Nucleus accumbens (tissue), 56 donors: ENCODE measurements at regions not wholly inside any gene's neighbourhood (a gene's known extent, or its start where the extent isn't known, plus 50 kb on each side); places are given as distances from the start of the nearest gene placed in this dataset.

ENCODE experiments used
- DNase-seq, 56 donors: peaks; one replicate each; lab custom pipeline; 2025; lab: John Stamatoyannopoulos, UW

GRCh38 chr3:34988296-34988695 lies 651.0 kb upstream of the ARPP21 start:
- DNase-seq = no peak

GRCh38 chr3:34995796-34996430 lies 643.4 kb upstream of the ARPP21 start:
- DNase-seq = no peak

DNA sequence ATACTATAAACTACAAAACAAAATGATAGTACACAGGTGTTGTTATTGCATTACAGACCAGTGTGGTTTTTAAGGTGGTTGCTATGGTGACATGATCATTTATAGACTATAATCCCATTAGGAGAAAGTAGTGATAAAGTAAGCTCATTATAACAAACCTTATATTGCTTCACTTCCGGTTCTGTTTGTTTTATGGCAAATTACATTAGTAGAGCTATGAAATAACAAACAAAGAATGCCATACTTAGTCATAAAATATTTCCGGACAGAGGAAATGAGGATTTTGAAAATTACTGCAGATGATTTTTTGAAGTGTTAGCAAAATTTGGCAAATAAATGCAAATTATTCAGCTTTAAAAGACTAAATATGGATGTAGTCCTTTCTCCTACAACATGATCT lies 640.4 kb upstream of the ARPP21 start:
- no peak for DNase-seq

GRCh38 chr3:35012214-35012613 lies 627.1 kb upstream of the ARPP21 start:
- no peak for DNase-seq

DNA sequence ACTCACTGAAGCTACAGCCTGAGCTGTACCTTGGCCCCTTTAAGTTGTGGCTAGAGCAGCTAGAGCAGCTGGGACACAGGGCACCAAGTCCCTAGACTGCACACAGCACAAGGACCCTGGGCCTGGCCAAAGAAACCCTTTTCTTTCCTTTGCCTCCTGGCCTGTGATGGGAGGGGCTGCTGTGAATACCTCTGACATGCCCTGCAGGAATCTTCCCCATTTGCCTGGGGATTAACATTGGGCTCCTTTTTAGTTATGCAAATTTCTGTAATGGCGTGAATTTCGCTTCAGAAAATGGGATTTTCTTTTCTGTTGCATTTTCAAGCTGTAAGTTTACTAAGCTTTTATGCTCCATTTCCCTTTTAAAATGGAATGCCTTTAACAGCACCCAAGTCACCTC lies 611.2 kb upstream of the ARPP21 start:
- DNase-seq = no peak

GRCh38 chr3:35042210-35042991 lies 596.9 kb upstream of the ARPP21 start:
- DNase-seq = no peak

DNA sequence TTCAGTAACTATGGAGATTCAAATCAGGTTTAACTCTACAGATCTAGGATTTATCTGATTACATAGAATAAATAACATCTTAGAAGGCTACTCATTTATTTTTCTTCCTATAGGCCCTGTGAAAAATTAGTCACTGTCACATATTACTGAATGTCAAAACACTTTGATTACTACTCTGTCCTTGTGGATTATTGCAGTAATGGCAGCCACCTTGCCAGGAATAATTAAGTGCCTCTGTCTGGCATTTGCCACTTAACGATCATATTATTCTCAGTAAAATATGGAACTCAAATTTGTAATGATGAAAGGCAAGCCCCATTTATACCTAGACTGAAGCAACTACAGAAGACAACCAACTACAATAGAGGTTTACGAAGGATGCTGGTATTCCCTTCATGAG lies 596.3 kb upstream of the ARPP21 start:
- no peak for DNase-seq

GRCh38 chr3:35044190-35044589 lies 595.1 kb upstream of the ARPP21 start:
- no peak for DNase-seq

DNA sequence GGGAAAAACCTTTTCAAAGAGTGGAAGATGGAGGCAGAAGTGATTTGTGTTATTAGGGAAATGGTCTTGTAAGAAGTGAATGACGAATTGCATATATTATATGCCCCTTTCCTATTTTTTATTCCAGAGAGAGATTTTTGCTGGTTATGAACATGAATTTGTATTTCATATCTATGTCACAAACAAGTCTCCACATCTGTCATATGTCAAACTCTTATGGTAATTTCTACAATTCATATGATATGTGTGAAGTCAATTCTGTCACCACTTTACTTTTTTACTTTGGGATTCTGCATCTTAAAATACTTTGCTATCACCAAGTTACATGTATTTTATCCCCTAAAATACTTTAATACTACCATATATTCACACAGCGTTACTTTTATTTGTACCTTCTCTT lies 594.2 kb upstream of the ARPP21 start:
- no peak for DNase-seq

GRCh38 chr3:35064761-35065160 lies 574.6 kb upstream of the ARPP21 start:
- DNase-seq = no peak

DNA sequence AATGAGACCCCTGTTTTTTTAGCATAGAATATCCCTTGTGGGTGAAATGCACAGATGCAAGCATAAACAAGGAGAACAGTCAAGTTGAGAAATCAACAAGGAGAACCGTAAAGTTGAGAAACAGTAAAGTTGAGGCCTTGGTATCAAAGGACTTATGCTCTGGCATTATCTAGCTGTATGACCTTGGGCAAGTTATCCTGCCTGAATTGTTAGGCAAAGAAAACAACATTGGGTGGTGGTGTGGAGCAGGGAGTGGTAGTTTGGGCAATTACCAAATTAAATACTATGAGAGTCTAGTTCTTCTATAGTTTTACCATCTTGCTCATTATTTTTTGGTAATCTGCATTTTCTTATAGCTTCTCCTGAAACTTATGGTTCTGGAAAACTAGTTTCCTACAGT lies 573.4 kb upstream of the ARPP21 start:
- DNase-seq = no peak

DNA sequence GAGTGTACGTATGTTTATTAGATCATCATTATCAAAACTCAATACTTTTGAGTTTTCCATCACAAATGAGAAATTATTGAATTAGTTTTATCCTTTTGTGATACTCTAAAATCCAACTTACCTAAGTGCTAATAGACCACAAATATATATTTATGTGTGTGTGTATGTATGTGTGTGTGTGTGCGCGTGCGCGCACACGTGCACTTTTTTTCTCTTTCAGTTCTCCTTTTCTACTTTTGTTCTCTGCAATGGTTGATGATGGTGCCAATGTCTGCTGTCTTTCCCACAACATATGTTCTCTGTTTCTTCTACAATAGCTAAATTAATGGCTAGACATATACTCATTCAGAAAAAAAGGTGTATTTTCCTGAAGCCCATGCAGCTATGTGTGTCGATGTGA lies 571.6 kb upstream of the ARPP21 start:
- no peak for DNase-seq

DNA sequence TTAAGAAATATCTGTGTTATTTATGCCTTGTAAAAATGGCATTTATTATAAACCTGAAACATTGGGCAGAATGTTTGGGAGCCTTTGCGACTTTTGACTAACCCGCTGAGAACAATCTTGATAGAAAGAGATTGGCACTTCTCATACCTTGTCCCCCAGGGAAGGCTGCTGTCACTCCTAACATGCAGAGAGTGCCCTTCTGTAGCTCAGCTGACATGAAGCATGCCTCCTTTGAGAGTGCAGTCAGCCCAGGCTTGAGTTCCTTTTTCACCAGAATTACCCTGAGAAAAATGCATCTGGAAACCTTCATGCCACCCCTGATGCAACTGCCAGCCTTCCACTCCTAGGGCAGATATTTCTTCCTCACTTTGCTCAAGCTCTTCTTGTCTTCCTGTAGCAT lies 569.2 kb upstream of the ARPP21 start:
- DNase-seq = no peak

- DNase-seq = no peak
Observed at GRCh38 chr3:35071772-35072171, 567.6 kb upstream of the ARPP21 start.

GRCh38 chr3:35078780-35079179 lies 560.5 kb upstream of the ARPP21 start:
- DNase-seq = no peak

- no peak for DNase-seq
Observed at GRCh38 chr3:35079403-35079802, 559.9 kb upstream of the ARPP21 start.

GRCh38 chr3:35081899-35082298 lies 557.4 kb upstream of the ARPP21 start:
- no peak for DNase-seq

GRCh38 chr3:35088943-35089342 lies 550.4 kb upstream of the ARPP21 start:
- DNase-seq = no peak

- DNase-seq = no peak
Observed at GRCh38 chr3:35114686-35115085, 524.6 kb upstream of the ARPP21 start.

DNA sequence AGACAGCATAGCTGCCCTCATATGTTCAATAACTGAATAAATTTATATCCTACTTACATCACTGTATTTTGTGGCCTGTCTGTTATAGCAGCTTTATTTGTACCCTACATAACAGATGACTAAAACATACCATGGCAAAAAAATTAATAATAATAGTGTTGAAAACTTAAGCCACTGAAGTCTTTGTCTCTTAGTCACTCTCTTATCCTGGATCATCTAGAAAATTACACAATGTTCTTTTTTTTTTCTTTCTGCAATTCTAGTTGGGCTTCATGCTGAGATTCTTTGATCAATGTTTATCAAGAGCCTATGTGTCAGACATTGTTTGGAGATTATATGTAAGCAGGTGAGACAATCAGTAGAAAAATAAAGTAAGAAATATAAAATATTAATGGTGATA lies 519.3 kb upstream of the ARPP21 start:
- DNase-seq = no peak

DNA sequence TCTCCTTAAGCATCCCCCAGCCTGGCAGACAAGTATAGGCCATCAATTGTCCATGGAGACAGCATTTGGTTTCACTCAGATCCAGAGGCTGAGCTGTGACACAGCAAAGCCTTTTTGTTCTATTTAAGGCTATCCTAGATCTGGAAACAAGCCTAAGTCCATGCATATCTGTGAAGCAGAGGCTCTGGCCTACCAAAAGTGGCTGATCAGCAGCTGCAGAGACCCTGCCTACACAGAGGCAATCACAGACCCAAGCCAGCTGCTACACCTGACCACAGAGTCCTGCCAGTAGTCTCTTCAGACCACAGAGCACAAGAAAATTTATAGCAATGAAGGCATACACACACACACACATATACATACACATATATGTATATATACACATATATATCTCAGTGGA lies 501.7 kb upstream of the ARPP21 start:
- DNase-seq = no peak

- DNase-seq = no peak
Observed at GRCh38 chr3:35141406-35141805, 497.9 kb upstream of the ARPP21 start.

GRCh38 chr3:35144011-35144410 lies 495.3 kb upstream of the ARPP21 start:
- DNase-seq = no peak
